Gastrocnemius medialis (tissue), 4 donors: ENCODE measurements at regions not wholly inside any gene's neighbourhood (a gene's known extent, or its start where the extent isn't known, plus 50 kb on each side); places are given as distances from the start of the nearest gene placed in this dataset.

Source experiments
- POLR2A ChIP-seq, 2 donors: fragments of 450-650 bp; IDR thresholded peaks; one replicate each; pipeline ENCODE4 v1.6.1; 2017; ENCODE audit warnings: antibody characterized with exemption in 2 of 2, mild to moderate bottlenecking in 2 of 2, moderate library complexity in 2 of 2
- TF ChIP-seq, protein P1 (sequence below), 5 experiments: fragments of 450-650 bp in 3 of 5; fragments of 200-600 bp in 2 of 5; sonication (generic) in 2 of 5; IDR thresholded peaks in 4 of 5; conservative IDR thresholded peaks in 1 of 5; 1 replicate in 4 of 5; 2 replicates in 1 of 5; pipeline ENCODE4 v1.5.1; 2016 to 2019; ENCODE audit warnings: antibody characterized with exemption in 5 of 5, mild to moderate bottlenecking in 3 of 5, moderate library complexity in 3 of 5

GRCh38 chr6:6875818-6876470 is 231.8 kb upstream of the RREB1 start:
- TF ChIP-seq, protein P1, sequence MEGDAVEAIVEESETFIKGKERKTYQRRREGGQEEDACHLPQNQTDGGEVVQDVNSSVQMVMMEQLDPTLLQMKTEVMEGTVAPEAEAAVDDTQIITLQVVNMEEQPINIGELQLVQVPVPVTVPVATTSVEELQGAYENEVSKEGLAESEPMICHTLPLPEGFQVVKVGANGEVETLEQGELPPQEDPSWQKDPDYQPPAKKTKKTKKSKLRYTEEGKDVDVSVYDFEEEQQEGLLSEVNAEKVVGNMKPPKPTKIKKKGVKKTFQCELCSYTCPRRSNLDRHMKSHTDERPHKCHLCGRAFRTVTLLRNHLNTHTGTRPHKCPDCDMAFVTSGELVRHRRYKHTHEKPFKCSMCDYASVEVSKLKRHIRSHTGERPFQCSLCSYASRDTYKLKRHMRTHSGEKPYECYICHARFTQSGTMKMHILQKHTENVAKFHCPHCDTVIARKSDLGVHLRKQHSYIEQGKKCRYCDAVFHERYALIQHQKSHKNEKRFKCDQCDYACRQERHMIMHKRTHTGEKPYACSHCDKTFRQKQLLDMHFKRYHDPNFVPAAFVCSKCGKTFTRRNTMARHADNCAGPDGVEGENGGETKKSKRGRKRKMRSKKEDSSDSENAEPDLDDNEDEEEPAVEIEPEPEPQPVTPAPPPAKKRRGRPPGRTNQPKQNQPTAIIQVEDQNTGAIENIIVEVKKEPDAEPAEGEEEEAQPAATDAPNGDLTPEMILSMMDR (IDR thresholded peaks at IDR 0.05 in 4 of 5, conservative IDR thresholded peaks at IDR 0.05 in 1 of 5), result no peak
- no peak for TF ChIP-seq POLR2A (IDR thresholded peaks at IDR 0.05)
